ENCODE measurements at regions not wholly inside any gene's neighbourhood (a gene's known extent, or its start where the extent isn't known, plus 50 kb on each side); places are given as distances from the start of the nearest gene placed in this dataset.

DNA sequence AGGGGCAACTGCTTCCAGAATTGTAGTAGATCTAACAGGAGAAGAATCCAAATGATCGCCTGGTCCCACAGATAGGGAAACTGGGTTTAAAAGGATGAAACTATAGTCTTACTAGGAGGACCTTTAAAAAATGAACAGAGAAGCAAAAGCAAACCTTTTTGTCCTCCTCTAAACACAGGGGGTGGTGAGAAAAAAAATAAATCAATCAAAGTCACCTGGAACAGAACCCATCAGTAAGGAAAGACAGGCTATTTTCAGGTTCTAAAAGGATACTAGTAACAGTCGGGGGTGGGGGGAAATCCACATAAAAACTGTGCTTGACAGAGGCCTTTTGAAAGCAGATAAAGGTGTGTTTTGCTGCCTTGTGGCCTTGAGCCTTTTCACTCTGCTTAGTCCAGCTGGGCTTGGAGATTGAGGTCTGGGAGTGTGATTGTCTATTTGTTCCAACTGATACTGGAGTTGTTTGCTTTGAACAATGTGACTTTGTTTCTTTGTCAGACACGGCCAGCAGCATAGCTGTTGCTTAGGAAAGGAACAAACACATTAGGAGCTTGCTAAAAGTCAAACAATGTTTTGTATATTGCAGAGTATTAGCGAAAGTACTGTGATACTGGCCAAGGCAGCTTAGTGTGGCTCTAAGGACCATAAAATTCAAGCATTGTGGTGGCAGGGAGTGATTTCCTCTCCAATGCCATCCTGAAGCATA lies 141.1 kb upstream of the IRF2BP2 start:
- H3K36me3 ChIP-seq (ENCODE audit: insufficient read depth, low read length): no peaks in the 10 kb centered on the region
- DNase-seq (ENCODE audit: low read depth) (no peak), FAIRE-seq (no peak)
- TF ChIP-seq, protein P1, sequence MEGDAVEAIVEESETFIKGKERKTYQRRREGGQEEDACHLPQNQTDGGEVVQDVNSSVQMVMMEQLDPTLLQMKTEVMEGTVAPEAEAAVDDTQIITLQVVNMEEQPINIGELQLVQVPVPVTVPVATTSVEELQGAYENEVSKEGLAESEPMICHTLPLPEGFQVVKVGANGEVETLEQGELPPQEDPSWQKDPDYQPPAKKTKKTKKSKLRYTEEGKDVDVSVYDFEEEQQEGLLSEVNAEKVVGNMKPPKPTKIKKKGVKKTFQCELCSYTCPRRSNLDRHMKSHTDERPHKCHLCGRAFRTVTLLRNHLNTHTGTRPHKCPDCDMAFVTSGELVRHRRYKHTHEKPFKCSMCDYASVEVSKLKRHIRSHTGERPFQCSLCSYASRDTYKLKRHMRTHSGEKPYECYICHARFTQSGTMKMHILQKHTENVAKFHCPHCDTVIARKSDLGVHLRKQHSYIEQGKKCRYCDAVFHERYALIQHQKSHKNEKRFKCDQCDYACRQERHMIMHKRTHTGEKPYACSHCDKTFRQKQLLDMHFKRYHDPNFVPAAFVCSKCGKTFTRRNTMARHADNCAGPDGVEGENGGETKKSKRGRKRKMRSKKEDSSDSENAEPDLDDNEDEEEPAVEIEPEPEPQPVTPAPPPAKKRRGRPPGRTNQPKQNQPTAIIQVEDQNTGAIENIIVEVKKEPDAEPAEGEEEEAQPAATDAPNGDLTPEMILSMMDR (IDR thresholded peaks at IDR 0.05; ENCODE audit: insufficient read depth, low read depth, low read length): no peak
- TF ChIP-seq EZH2 (IDR thresholded peaks at IDR 0.05; ENCODE audit: insufficient read depth, low read length): no peak
- no peak overlapping the region for H3K4me3 ChIP-seq (ENCODE audit: insufficient read depth, low read depth, low read length)
- H3K27ac Mint-ChIP-seq (ENCODE audit: unreplicated experiment): peak overlapping the region; percentile 38
- peaks cover 20% of the 10 kb centered on the region for H3K4me1 ChIP-seq (ENCODE audit: insufficient read depth, low read length)
- peaks cover 2% of the 10 kb centered on the region for H3K27me3 Mint-ChIP-seq (ENCODE audit: low read depth, unreplicated experiment)
- peaks cover 13% of the 10 kb centered on the region for H3K4me1 Mint-ChIP-seq (ENCODE audit: low read depth, unreplicated experiment)
- no peak overlapping the region for H2AFZ ChIP-seq (ENCODE audit: low read depth, low read length)
- H3K9ac ChIP-seq (ENCODE audit: low read length): no peak overlapping the region
- H3K27ac ChIP-seq (ENCODE audit: low read depth, low read length): no peak overlapping the region
- no peaks in the 10 kb centered on the region for H4K20me1 ChIP-seq (ENCODE audit: insufficient read depth, low read length)
- H3K9me3 ChIP-seq (ENCODE audit: insufficient read depth, low read depth, low read length): no peaks in the 10 kb centered on the region
- no peaks in the 10 kb centered on the region for H3K27me3 ChIP-seq (ENCODE audit: insufficient read depth, low read length)
- no peak overlapping the region for H3K4me3 Mint-ChIP-seq (ENCODE audit: unreplicated experiment)
- no peaks in the 10 kb centered on the region for H3K79me2 ChIP-seq (ENCODE audit: insufficient read depth, low read length)
- no peaks in the 10 kb centered on the region for H3K9me3 Mint-ChIP-seq (ENCODE audit: unreplicated experiment)
- H3K4me2 ChIP-seq (ENCODE audit: low read length): no peak overlapping the region
- no peaks in the 10 kb centered on the region for H3K36me3 Mint-ChIP-seq (ENCODE audit: low read depth, unreplicated experiment)

GRCh38 chr1:234748713-234749112 lies 138.7 kb upstream of the IRF2BP2 start:
- no peak for TF ChIP-seq EZH2 (IDR thresholded peaks at IDR 0.05; ENCODE audit: insufficient read depth, low read length)
- TF ChIP-seq, protein P1 (IDR thresholded peaks at IDR 0.05; ENCODE audit: insufficient read depth, low read depth, low read length): no peak
- Histone ChIP-seq H3K27ac (ENCODE audit: low read depth, low read length) (no peak overlapping the region), H3K4me1 (ENCODE audit: insufficient read depth, low read length) (peaks cover 32% of the 10 kb centered on the region), H3K27me3 (ENCODE audit: insufficient read depth, low read length) (no peaks in the 10 kb centered on the region), H3K9ac (ENCODE audit: low read length) (no peak overlapping the region), H4K20me1 (ENCODE audit: insufficient read depth, low read length) (no peaks in the 10 kb centered on the region), H2AFZ (ENCODE audit: low read depth, low read length) (no peak overlapping the region), H3K9me3 (ENCODE audit: insufficient read depth, low read depth, low read length) (no peaks in the 10 kb centered on the region), H3K4me3 (ENCODE audit: insufficient read depth, low read depth, low read length) (no peak overlapping the region), H3K79me2 (ENCODE audit: insufficient read depth, low read length) (no peaks in the 10 kb centered on the region), H3K36me3 (ENCODE audit: insufficient read depth, low read length) (no peaks in the 10 kb centered on the region), H3K4me2 (ENCODE audit: low read length) (no peak overlapping the region)
- no peaks in the 10 kb centered on the region for H3K27me3 Mint-ChIP-seq (ENCODE audit: low read depth, unreplicated experiment)
- H3K27ac Mint-ChIP-seq (ENCODE audit: unreplicated experiment): no peak overlapping the region
- H3K4me3 Mint-ChIP-seq (ENCODE audit: unreplicated experiment): no peak overlapping the region
- H3K4me1 Mint-ChIP-seq (ENCODE audit: low read depth, unreplicated experiment): peaks cover 18% of the 10 kb centered on the region
- no peaks in the 10 kb centered on the region for H3K9me3 Mint-ChIP-seq (ENCODE audit: unreplicated experiment)
- no peaks in the 10 kb centered on the region for H3K36me3 Mint-ChIP-seq (ENCODE audit: low read depth, unreplicated experiment)
- DNase-seq (ENCODE audit: low read depth) (no peak), FAIRE-seq (no peak)

DNA sequence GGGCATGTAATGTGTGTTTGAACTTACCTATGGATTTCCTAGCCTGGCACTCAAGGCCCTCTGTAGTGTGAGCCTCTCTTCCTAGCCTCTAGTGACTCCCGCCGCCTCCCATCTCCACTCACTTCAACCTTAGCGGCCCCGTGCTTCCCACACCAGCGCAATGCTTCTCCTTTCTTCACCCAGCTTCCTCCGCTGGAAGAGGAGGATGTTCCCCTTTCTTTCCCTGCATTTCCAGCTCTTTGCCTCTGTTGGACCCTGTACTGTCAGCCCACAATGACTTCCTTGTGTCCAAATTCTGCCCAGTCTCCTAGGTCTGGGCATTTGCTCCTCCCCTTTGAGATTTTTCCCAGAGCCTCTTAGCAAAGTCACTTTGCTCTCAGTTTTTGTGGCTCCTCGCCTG lies 138.1 kb upstream of the IRF2BP2 start:
- Histone ChIP-seq H3K9me3 (ENCODE audit: insufficient read depth, low read depth, low read length) (no peaks in the 10 kb centered on the region), H3K36me3 (ENCODE audit: insufficient read depth, low read length) (no peaks in the 10 kb centered on the region), H3K9ac (ENCODE audit: low read length) (no peak overlapping the region), H3K4me2 (ENCODE audit: low read length) (no peak overlapping the region), H3K79me2 (ENCODE audit: insufficient read depth, low read length) (no peaks in the 10 kb centered on the region), H3K4me1 (ENCODE audit: insufficient read depth, low read length) (peaks cover 39% of the 10 kb centered on the region), H3K4me3 (ENCODE audit: insufficient read depth, low read depth, low read length) (no peak overlapping the region), H3K27ac (ENCODE audit: low read depth, low read length) (no peak overlapping the region), H2AFZ (ENCODE audit: low read depth, low read length) (no peak overlapping the region), H3K27me3 (ENCODE audit: insufficient read depth, low read length) (no peaks in the 10 kb centered on the region), H4K20me1 (ENCODE audit: insufficient read depth, low read length) (no peaks in the 10 kb centered on the region)
- Mint-ChIP-seq H3K36me3 (ENCODE audit: low read depth, unreplicated experiment) (no peaks in the 10 kb centered on the region), H3K4me1 (ENCODE audit: low read depth, unreplicated experiment) (peaks cover 22% of the 10 kb centered on the region), H3K27ac (ENCODE audit: unreplicated experiment) (no peak overlapping the region), H3K4me3 (ENCODE audit: unreplicated experiment) (no peak overlapping the region), H3K27me3 (ENCODE audit: low read depth, unreplicated experiment) (no peaks in the 10 kb centered on the region), H3K9me3 (ENCODE audit: unreplicated experiment) (no peaks in the 10 kb centered on the region)
- TF ChIP-seq, protein P1 (IDR thresholded peaks at IDR 0.05; ENCODE audit: insufficient read depth, low read depth, low read length): no peak
- TF ChIP-seq EZH2 (IDR thresholded peaks at IDR 0.05; ENCODE audit: insufficient read depth, low read length): no peak
- no peak for FAIRE-seq
- DNase-seq (ENCODE audit: low read depth): no peak

Measured in astrocyte (in vitro differentiated cells and primary cell).